ENCODE measurements at regions not wholly inside any gene's neighbourhood (a gene's known extent, or its start where the extent isn't known, plus 50 kb on each side); places are given as distances from the start of the nearest gene placed in this dataset.

- no peak overlapping the region for H3K27ac ChIP-seq
- intact Hi-C loops (cut with DNase I) = no loop called here
- H3K36me3 ChIP-seq = no peaks in the 10 kb centered on the region
- TF ChIP-seq CTCF (IDR thresholded peaks at IDR 0.05) (no peak), POLR2A (IDR thresholded peaks at IDR 0.05) (no peak), POLR2AphosphoS5 (IDR thresholded peaks at IDR 0.05; ENCODE audit: insufficient read depth in 1 of 2, low read depth in 1 of 2) (no peak)
- H3K4me3 ChIP-seq = no peak overlapping the region
- DNase-seq (ENCODE audit: extremely low spot score in 2 of 2) = no peak
- no peaks in the 10 kb centered on the region for H3K4me1 ChIP-seq
- no peaks in the 10 kb centered on the region for H3K9me3 ChIP-seq
- no peaks in the 10 kb centered on the region for H3K27me3 ChIP-seq
These were observed 62.3 kb downstream of the UCHL1 start for GRCh38 chr4:41318839-41319530.

GRCh38 chr4:41319553-41319952, 62.8 kb downstream of the UCHL1 start:
- Histone ChIP-seq H3K27ac (no peak overlapping the region), H3K27me3 (no peaks in the 10 kb centered on the region), H3K4me1 (no peaks in the 10 kb centered on the region), H3K9me3 (no peaks in the 10 kb centered on the region), H3K36me3 (no peaks in the 10 kb centered on the region), H3K4me3 (no peak overlapping the region)
- no peak for DNase-seq (ENCODE audit: extremely low spot score in 2 of 2)
- intact Hi-C loops (cut with DNase I) = no loop called here
- no peak for TF ChIP-seq POLR2A (IDR thresholded peaks at IDR 0.05)

GRCh38 chr4:41320278-41320677, 63.5 kb downstream of the UCHL1 start:
- TF ChIP-seq POLR2A (IDR thresholded peaks at IDR 0.05) (no peak), CTCF (IDR thresholded peaks at IDR 0.05) (no peak), POLR2AphosphoS5 (IDR thresholded peaks at IDR 0.05; ENCODE audit: insufficient read depth in 1 of 2, low read depth in 1 of 2) (no peak)
- no peaks in the 10 kb centered on the region for H3K9me3 ChIP-seq
- no peak for DNase-seq (ENCODE audit: extremely low spot score in 2 of 2)
- H3K27ac ChIP-seq = no peak overlapping the region
- H3K27me3 ChIP-seq = no peaks in the 10 kb centered on the region
- intact Hi-C loops (cut with DNase I) = no loop called here
- no peak overlapping the region for H3K4me3 ChIP-seq
- no peaks in the 10 kb centered on the region for H3K36me3 ChIP-seq
- H3K4me1 ChIP-seq = no peaks in the 10 kb centered on the region

- intact Hi-C loops (cut with DNase I) = no loop called here
These were observed 64.1 kb downstream of the UCHL1 start for GRCh38 chr4:41320786-41321185.

GRCh38 chr4:41321216-41321945, 64.7 kb downstream of the UCHL1 start:
- TF ChIP-seq POLR2A (IDR thresholded peaks at IDR 0.05) (no peak), POLR2AphosphoS5 (IDR thresholded peaks at IDR 0.05; ENCODE audit: insufficient read depth in 1 of 2, low read depth in 1 of 2) (no peak), CTCF (IDR thresholded peaks at IDR 0.05) (no peak)
- no peaks in the 10 kb centered on the region for H3K4me1 ChIP-seq

More at GRCh38 chr4:41320786-41321185, 64.1 kb downstream of the UCHL1 start:
- no peak for TF ChIP-seq POLR2A (IDR thresholded peaks at IDR 0.05)
- TF ChIP-seq CTCF (IDR thresholded peaks at IDR 0.05) = no peak
- no peaks in the 10 kb centered on the region for H3K27me3 ChIP-seq
- H3K4me1 ChIP-seq = no peaks in the 10 kb centered on the region
- no peaks in the 10 kb centered on the region for H3K9me3 ChIP-seq
- no peak overlapping the region for H3K27ac ChIP-seq
- no peaks in the 10 kb centered on the region for H3K36me3 ChIP-seq
- H3K4me3 ChIP-seq = no peak overlapping the region
- no peak for DNase-seq (ENCODE audit: extremely low spot score in 2 of 2)

More at GRCh38 chr4:41321216-41321945, 64.7 kb downstream of the UCHL1 start:
- no peak for DNase-seq (ENCODE audit: extremely low spot score in 2 of 2)
- Histone ChIP-seq H3K27ac (no peak overlapping the region), H3K36me3 (no peaks in the 10 kb centered on the region), H3K9me3 (no peaks in the 10 kb centered on the region), H3K27me3 (no peaks in the 10 kb centered on the region), H3K4me3 (no peak overlapping the region)
- intact Hi-C loops (cut with DNase I) = no loop called here

Measured in vagina (tissue), 2 donors.